HG02759 (cell line): ENCODE measurements at regions not wholly inside any gene's neighbourhood (a gene's known extent, or its start where the extent isn't known, plus 50 kb on each side); places are given as distances from the start of the nearest gene placed in this dataset.
"Not testable (repeated sequence)": the region's sequence is repeated elsewhere in the genome, so short reads cannot be mapped to it uniquely, and the experiment has no call there.

Experiments
- ATAC-seq: cut with Tn5 transposase; IDR thresholded peaks from one replicate; pipeline ENCODE4 v1.9.1; 2021; ENCODE audit warnings: mild to moderate bottlenecking, moderate library complexity; ENCODE audit not compliant: unreplicated experiment

GRCh38 chr21:27974152-27974551, 1007.3 kb upstream of the ADAMTS5 start:
- not testable (repeated sequence) for ATAC-seq

GRCh38 chr21:27968240-27968639, 1001.4 kb upstream of the ADAMTS5 start:
- ATAC-seq = not testable (repeated sequence)

GRCh38 chr21:27954543-27955165, 987.8 kb upstream of the ADAMTS5 start:
- ATAC-seq = no peak

GRCh38 chr21:27953340-27954045, 986.6 kb upstream of the ADAMTS5 start:
- ATAC-seq = no peak

GRCh38 chr21:27949093-27949492, 982.2 kb upstream of the ADAMTS5 start:
- not testable (repeated sequence) for ATAC-seq

- ATAC-seq = not testable (repeated sequence)
Measured at GRCh38 chr21:27930108-27930767, 963.4 kb upstream of the ADAMTS5 start.

- not testable (repeated sequence) for ATAC-seq
Measured at GRCh38 chr21:27929179-27929578, 962.3 kb upstream of the ADAMTS5 start.

GRCh38 chr21:27928534-27929115, 961.7 kb upstream of the ADAMTS5 start:
- not testable (repeated sequence) for ATAC-seq

- ATAC-seq = not testable (repeated sequence)
Measured at GRCh38 chr21:27921421-27921820, 954.5 kb upstream of the ADAMTS5 start.

GRCh38 chr21:27917966-27918365, 951.1 kb upstream of the ADAMTS5 start:
- not testable (repeated sequence) for ATAC-seq

GRCh38 chr21:27916326-27916725, 949.4 kb upstream of the ADAMTS5 start:
- not testable (repeated sequence) for ATAC-seq

- not testable (repeated sequence) for ATAC-seq
Measured at GRCh38 chr21:27912133-27912532, 945.2 kb upstream of the ADAMTS5 start.

GRCh38 chr21:27909487-27909886, 942.6 kb upstream of the ADAMTS5 start:
- not testable (repeated sequence) for ATAC-seq

GRCh38 chr21:27908816-27909215, 941.9 kb upstream of the ADAMTS5 start:
- not testable (repeated sequence) for ATAC-seq

GRCh38 chr21:27902904-27903303, 936.0 kb upstream of the ADAMTS5 start:
- ATAC-seq = not testable (repeated sequence)

- not testable (repeated sequence) for ATAC-seq
Measured at GRCh38 chr21:27893619-27894018, 926.7 kb upstream of the ADAMTS5 start.

GRCh38 chr21:27891495-27891894, 924.6 kb upstream of the ADAMTS5 start:
- peak; percentile 38 for ATAC-seq

- not testable (repeated sequence) for ATAC-seq
Measured at GRCh38 chr21:27887808-27888455, 921.0 kb upstream of the ADAMTS5 start.

GRCh38 chr21:27885296-27885711, 918.4 kb upstream of the ADAMTS5 start:
- ATAC-seq = no peak

- ATAC-seq = not testable (repeated sequence)
Measured at GRCh38 chr21:27881331-27881730, 914.4 kb upstream of the ADAMTS5 start.

- ATAC-seq = not testable (repeated sequence)
Measured at GRCh38 chr21:27872411-27872810, 905.5 kb upstream of the ADAMTS5 start.
